ENCODE measurements at regions not wholly inside any gene's neighbourhood (a gene's known extent, or its start where the extent isn't known, plus 50 kb on each side); places are given as distances from the start of the nearest gene placed in this dataset.

- Histone ChIP-seq H2AK9ac (replicated peaks; ENCODE audit: low read depth, low read length, poor library complexity) (no peak overlapping the region), H4K5ac (ENCODE audit: low read depth, low read length) (no peak overlapping the region), H3K79me1 (ENCODE audit: low read depth in 1 of 2, low read length in 2 of 2) (no peaks in the 10 kb centered on the region), H3K27ac (ENCODE audit: insufficient read depth, low read length) (no peak overlapping the region), H2AFZ (replicated peaks; ENCODE audit: low read length, poor library complexity) (no peak overlapping the region), H3K4ac (ENCODE audit: low read depth, low read length) (no peak overlapping the region), H2BK120ac (ENCODE audit: low read depth, low read length) (no peak overlapping the region), H2BK20ac (ENCODE audit: low read depth, low read length) (no peak overlapping the region), H4K20me1 (ENCODE audit: insufficient read depth, low read length) (no peaks in the 10 kb centered on the region), H2AK5ac (ENCODE audit: low read depth, low read length) (no peak overlapping the region), H3K27me3 (ENCODE audit: control insufficient read depth, insufficient read depth, low read length) (no peaks in the 10 kb centered on the region), H3K56ac (ENCODE audit: extremely low read depth, insufficient read depth, low read length) (no peak overlapping the region), H4K8ac (ENCODE audit: low read depth in 2 of 2, low read length in 2 of 2) (no peak overlapping the region), H4K91ac (ENCODE audit: insufficient read depth, low read depth, low read length) (no peak overlapping the region), H3K4me1 (ENCODE audit: control insufficient read depth, insufficient read depth, low read length) (no peaks in the 10 kb centered on the region), H2BK15ac (ENCODE audit: low read depth, low read length) (no peak overlapping the region), H3K4me2 (ENCODE audit: low read depth, low read length) (no peak overlapping the region), H3K23ac (ENCODE audit: low read depth, low read length) (no peak overlapping the region), H3K36me3 (ENCODE audit: control insufficient read depth, insufficient read depth, low read length) (no peaks in the 10 kb centered on the region), H3K9me1 (ENCODE audit: insufficient read depth, low read length) (no peaks in the 10 kb centered on the region), H2BK5ac (ENCODE audit: low read depth, low read length, poor library complexity, severe bottlenecking) (no peak overlapping the region), H3K9me3 (ENCODE audit: control insufficient read depth, insufficient read depth, low read length) (no peaks in the 10 kb centered on the region; the same call in 1 of the 2 replicates), H3K14ac (replicated peaks; ENCODE audit: low read depth, low read length) (no peak overlapping the region), H3K9ac (ENCODE audit: low read depth, low read length) (no peak overlapping the region), H3K18ac (ENCODE audit: low read depth, low read length) (no peak overlapping the region), H3K4me3 (ENCODE audit: insufficient read depth, low read depth, low read length) (no peak overlapping the region)
- no peak for ATAC-seq (ENCODE audit: low read depth)
- in situ Hi-C loops (cut with MboI; ENCODE audit: low sequenced_read_pairs): no loop called here
- ChIA-PET CTCF (no interaction called here), POLR2A (ENCODE audit: unreplicated experiment) (no interaction called here)
- intact Hi-C loops (cut with micrococcal nuclease): no loop called here
- dilution Hi-C loops (cut with HindIII; ENCODE audit: low sequenced_read_pairs, unreplicated experiment): no loop called here
- BruUV-seq (replicated peaks): no TSS peak
- DNase-seq: no peak
- no peak for TF ChIP-seq SMC3 (IDR thresholded peaks at IDR 0.05; ENCODE audit: low read depth, low read length)
- TF ChIP-seq ELK1 (IDR thresholded peaks at IDR 0.05; ENCODE audit: borderline replicate concordance, low read depth, low read length): no peak
- no peak for TF ChIP-seq USF2 (IDR thresholded peaks at IDR 0.05; ENCODE audit: low read depth, low read length)
- no peak for TF ChIP-seq MXI1 (IDR thresholded peaks at IDR 0.05; ENCODE audit: borderline replicate concordance, low read depth, low read length)
- TF ChIP-seq CHD1 (IDR thresholded peaks at IDR 0.05; ENCODE audit: low read depth, low read length): no peak
- no peak for TF ChIP-seq RCOR1 (IDR thresholded peaks at IDR 0.05; ENCODE audit: insufficient replicate concordance, low read length)
- no peak for TF ChIP-seq MAZ (IDR thresholded peaks at IDR 0.05; ENCODE audit: borderline replicate concordance, low read depth, low read length)
- TF ChIP-seq CTCF (conservative IDR thresholded peaks at IDR 0.05; ENCODE audit: low read depth, low read length): no peak
- no peak for TF ChIP-seq POLR2A (IDR thresholded peaks at IDR 0.05; ENCODE audit: low read depth, low read length)
- TF ChIP-seq CEBPB (IDR thresholded peaks at IDR 0.05; ENCODE audit: low read depth, low read length): no peak
- TF ChIP-seq BHLHE40 (IDR thresholded peaks at IDR 0.05; ENCODE audit: low read depth, low read length): no peak
- TF ChIP-seq RFX5 (IDR thresholded peaks at IDR 0.05; ENCODE audit: low read depth, low read length): no peak
- TF ChIP-seq FOS (IDR thresholded peaks at IDR 0.05; ENCODE audit: low read depth, low read length): no peak
- no peak for TF ChIP-seq NFE2L2 (IDR thresholded peaks at IDR 0.05; ENCODE audit: low read depth, low read length)
- TF ChIP-seq MAFK (IDR thresholded peaks at IDR 0.05; ENCODE audit: low read depth, low read length): no peak
- TF ChIP-seq RAD21 (IDR thresholded peaks at IDR 0.05; ENCODE audit: low read length): no peak
- no CpG with 5 or more reads among the region's 3 CpGs for WGBS, 2 experiments (ENCODE audit: extremely low coverage in 2 of 2, insufficient read length in 1 of 2)
Observed at GRCh38 chr13:63149375-63149774, 1733.7 kb upstream of the PCDH20 start.
